H1 (cell line): ENCODE measurements at regions not wholly inside any gene's neighbourhood (a gene's known extent, or its start where the extent isn't known, plus 50 kb on each side); places are given as distances from the start of the nearest gene placed in this dataset.

Experiments used
- BACH1 ChIP-seq: IDR thresholded peaks from 2 replicates; pipeline ENCODE4 v1.6.1; 2012; ENCODE audit warnings: low read length, improper control_type of control experiment
- BRCA1 ChIP-seq: IDR thresholded peaks from 2 replicates; pipeline ENCODE4 v1.6.1; 2012; ENCODE audit warnings: low read depth, low read length, improper control_type of control experiment
- CEBPB ChIP-seq: IDR thresholded peaks from 2 replicates; pipeline ENCODE4 v1.6.1; 2012; ENCODE audit warnings: low read depth, low read length
- CTCF ChIP-seq, 3 experiments: IDR thresholded peaks; 1 replicate in 2 of 3; 2 replicates in 1 of 3; pipeline versions ENCODE4 v1.5.1 to v1.6.1; 2011; ENCODE audit warnings: low read length in 3 of 3, mild to moderate bottlenecking in 3 of 3, inconsistent platforms in 2 of 3, low read depth in 1 of 3, moderate library complexity in 1 of 3; ENCODE audit not compliant: insufficient read depth in 1 of 3; ENCODE audit errors: control extremely low read depth in 1 of 3
- EGR1 ChIP-seq: IDR thresholded peaks from 2 replicates; pipeline ENCODE4 v1.6.1; 2011; ENCODE audit warnings: low read depth, low read length, borderline replicate concordance
- EZH2 ChIP-seq: fragments of 200-600 bp; sonication (generic); IDR thresholded peaks from 2 replicates; pipeline ENCODE4 v1.7.1; 2012; ENCODE audit warnings: low read depth, mild to moderate bottlenecking, moderate library complexity, low read length, inconsistent platforms; ENCODE audit not compliant: severe bottlenecking
- MAX ChIP-seq: IDR thresholded peaks from 2 replicates; pipeline ENCODE4 v1.6.1; 2012; ENCODE audit warnings: inconsistent platforms
- PHF8 ChIP-seq: fragments of 200-600 bp; sonication (generic); conservative IDR thresholded peaks from 2 replicates; pipeline ENCODE4 v1.7.1; 2012; ENCODE audit warnings: low read depth, mild to moderate bottlenecking, inconsistent platforms, low read length, moderate library complexity
- POLR2A ChIP-seq, 2 experiments: IDR thresholded peaks; 1 replicate in 1 of 2; 2 replicates in 1 of 2; pipeline ENCODE4 v1.6.1; 2011; ENCODE audit warnings: low read depth in 2 of 2, low read length in 2 of 2, mild to moderate bottlenecking in 2 of 2; ENCODE audit errors: control extremely low read depth in 1 of 2
- SP1 ChIP-seq: IDR thresholded peaks from 2 replicates; pipeline ENCODE4 v1.6.1; 2011; ENCODE audit warnings: low read depth, low read length
- TAF1 ChIP-seq: IDR thresholded peaks from 2 replicates; pipeline ENCODE4 v1.6.1; 2011; ENCODE audit warnings: mild to moderate bottlenecking, low read depth, low read length
- TCF12 ChIP-seq: IDR thresholded peaks from 2 replicates; pipeline ENCODE4 v1.6.1; 2011; ENCODE audit warnings: low read depth, mild to moderate bottlenecking, low read length
- ZNF274 ChIP-seq: IDR thresholded peaks from 2 replicates; pipeline ENCODE4 v1.7.0; 2012; ENCODE audit warnings: low read length, borderline replicate concordance; ENCODE audit errors: extremely low read depth

GRCh38 chr11:109968299-109968698 lies 124.9 kb upstream of the ZC3H12C start:
- TF ChIP-seq CTCF (IDR thresholded peaks at IDR 0.05; ENCODE audit: control extremely low read depth in 1 of 3, insufficient read depth in 1 of 3, low read depth in 1 of 3, low read length in 3 of 3) (no peak), PHF8 (no peak), ZNF274 (no peak), POLR2A (IDR thresholded peaks at IDR 0.05; ENCODE audit: control extremely low read depth in 1 of 2, low read depth in 2 of 2, low read length in 2 of 2) (no peak), BRCA1 (no peak), SP1 (no peak), EZH2 (no peak), BACH1 (no peak), EGR1 (no peak), CEBPB (no peak), TAF1 (no peak), MAX (no peak), TCF12 (no peak)
